ENCODE measurements at regions not wholly inside any gene's neighbourhood (a gene's known extent, or its start where the extent isn't known, plus 50 kb on each side); places are given as distances from the start of the nearest gene placed in this dataset.

DNA sequence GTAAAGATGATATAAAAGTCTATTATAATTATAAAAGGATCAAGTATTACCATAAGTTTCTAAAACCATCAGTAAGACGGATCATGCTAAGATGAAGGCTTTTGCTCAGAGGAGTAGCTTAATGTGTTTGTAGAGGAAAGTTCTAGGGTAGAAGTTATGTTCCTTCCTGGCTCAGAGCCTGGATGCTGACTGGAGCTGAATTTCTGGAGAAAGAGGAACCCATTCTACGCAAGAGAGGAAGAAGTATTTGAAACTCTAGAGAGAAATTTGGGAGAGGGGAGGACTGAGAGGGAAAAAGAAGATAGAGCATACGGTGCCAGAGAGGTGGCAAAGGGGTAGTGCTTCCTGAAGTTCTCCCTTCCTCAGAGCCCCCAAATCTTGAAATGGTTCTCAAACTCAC, 51.4 kb upstream of the SGCG start:
- no peak for DNase-seq (ENCODE audit: low read depth)
- no peak overlapping the region for H3K4me3 ChIP-seq (ENCODE audit: low read length)
- TF ChIP-seq, protein P1, sequence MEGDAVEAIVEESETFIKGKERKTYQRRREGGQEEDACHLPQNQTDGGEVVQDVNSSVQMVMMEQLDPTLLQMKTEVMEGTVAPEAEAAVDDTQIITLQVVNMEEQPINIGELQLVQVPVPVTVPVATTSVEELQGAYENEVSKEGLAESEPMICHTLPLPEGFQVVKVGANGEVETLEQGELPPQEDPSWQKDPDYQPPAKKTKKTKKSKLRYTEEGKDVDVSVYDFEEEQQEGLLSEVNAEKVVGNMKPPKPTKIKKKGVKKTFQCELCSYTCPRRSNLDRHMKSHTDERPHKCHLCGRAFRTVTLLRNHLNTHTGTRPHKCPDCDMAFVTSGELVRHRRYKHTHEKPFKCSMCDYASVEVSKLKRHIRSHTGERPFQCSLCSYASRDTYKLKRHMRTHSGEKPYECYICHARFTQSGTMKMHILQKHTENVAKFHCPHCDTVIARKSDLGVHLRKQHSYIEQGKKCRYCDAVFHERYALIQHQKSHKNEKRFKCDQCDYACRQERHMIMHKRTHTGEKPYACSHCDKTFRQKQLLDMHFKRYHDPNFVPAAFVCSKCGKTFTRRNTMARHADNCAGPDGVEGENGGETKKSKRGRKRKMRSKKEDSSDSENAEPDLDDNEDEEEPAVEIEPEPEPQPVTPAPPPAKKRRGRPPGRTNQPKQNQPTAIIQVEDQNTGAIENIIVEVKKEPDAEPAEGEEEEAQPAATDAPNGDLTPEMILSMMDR (conservative IDR thresholded peaks at IDR 0.05; ENCODE audit: low read length) = no peak

Data from AG10803 (cell line).